ENCODE measurements at regions not wholly inside any gene's neighbourhood (a gene's known extent, or its start where the extent isn't known, plus 50 kb on each side); places are given as distances from the start of the nearest gene placed in this dataset.

- H3K27me3 ChIP-seq (ENCODE audit: low read length), result no peaks in the 10 kb centered on the region
- no peaks in the 10 kb centered on the region for H3K79me2 ChIP-seq (ENCODE audit: low read length)
- H3K4me1 ChIP-seq (ENCODE audit: insufficient read depth, low read length), result peaks cover 30% of the 10 kb centered on the region
- CTCF ChIA-PET, result no interaction called here
- no peaks in the 10 kb centered on the region for H4K20me1 ChIP-seq (ENCODE audit: low read length)
- TF ChIP-seq, protein P1, sequence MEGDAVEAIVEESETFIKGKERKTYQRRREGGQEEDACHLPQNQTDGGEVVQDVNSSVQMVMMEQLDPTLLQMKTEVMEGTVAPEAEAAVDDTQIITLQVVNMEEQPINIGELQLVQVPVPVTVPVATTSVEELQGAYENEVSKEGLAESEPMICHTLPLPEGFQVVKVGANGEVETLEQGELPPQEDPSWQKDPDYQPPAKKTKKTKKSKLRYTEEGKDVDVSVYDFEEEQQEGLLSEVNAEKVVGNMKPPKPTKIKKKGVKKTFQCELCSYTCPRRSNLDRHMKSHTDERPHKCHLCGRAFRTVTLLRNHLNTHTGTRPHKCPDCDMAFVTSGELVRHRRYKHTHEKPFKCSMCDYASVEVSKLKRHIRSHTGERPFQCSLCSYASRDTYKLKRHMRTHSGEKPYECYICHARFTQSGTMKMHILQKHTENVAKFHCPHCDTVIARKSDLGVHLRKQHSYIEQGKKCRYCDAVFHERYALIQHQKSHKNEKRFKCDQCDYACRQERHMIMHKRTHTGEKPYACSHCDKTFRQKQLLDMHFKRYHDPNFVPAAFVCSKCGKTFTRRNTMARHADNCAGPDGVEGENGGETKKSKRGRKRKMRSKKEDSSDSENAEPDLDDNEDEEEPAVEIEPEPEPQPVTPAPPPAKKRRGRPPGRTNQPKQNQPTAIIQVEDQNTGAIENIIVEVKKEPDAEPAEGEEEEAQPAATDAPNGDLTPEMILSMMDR (conservative IDR thresholded peaks at IDR 0.05; ENCODE audit: low read depth, low read length), result no peak
- TF ChIP-seq EZH2phosphoT487 (IDR thresholded peaks at IDR 0.05; ENCODE audit: borderline replicate concordance, low read length) (no peak), EZH2 (IDR thresholded peaks at IDR 0.05; ENCODE audit: low read length, unreplicated experiment) (no peak)
- POLR2A ChIA-PET (ENCODE audit: unreplicated experiment), result no interaction called here
- DNase-seq, result no peak
- no peak overlapping the region for H3K4me2 ChIP-seq (ENCODE audit: low read length)
- ATAC-seq, result no peak
- H3K9me3 ChIP-seq (ENCODE audit: low read length), result no peaks in the 10 kb centered on the region
- H3F3A ChIP-seq (ENCODE audit: low read length, unreplicated experiment), result no peaks in the 10 kb centered on the region
- H3K9me2 ChIP-seq (replicated peaks; ENCODE audit: low read length), result no peaks in the 10 kb centered on the region
- no peak overlapping the region for H3K9ac ChIP-seq (ENCODE audit: low read length)
- H3K4me3 ChIP-seq (ENCODE audit: low read length), result no peak overlapping the region
- intact Hi-C loops (cut with micrococcal nuclease), result no loop called here
- no peaks in the 10 kb centered on the region for H3K36me3 ChIP-seq (ENCODE audit: low read depth, low read length)
- H2AFZ ChIP-seq (ENCODE audit: low read length), result no peak overlapping the region
- no peak overlapping the region for H3K27ac ChIP-seq (ENCODE audit: low read length)
- BruUV-seq (replicated peaks), result no TSS peak
These were observed 399.9 kb upstream of the ADAMTSL1 start for GRCh38 chr9:18074041-18074440.

DNA sequence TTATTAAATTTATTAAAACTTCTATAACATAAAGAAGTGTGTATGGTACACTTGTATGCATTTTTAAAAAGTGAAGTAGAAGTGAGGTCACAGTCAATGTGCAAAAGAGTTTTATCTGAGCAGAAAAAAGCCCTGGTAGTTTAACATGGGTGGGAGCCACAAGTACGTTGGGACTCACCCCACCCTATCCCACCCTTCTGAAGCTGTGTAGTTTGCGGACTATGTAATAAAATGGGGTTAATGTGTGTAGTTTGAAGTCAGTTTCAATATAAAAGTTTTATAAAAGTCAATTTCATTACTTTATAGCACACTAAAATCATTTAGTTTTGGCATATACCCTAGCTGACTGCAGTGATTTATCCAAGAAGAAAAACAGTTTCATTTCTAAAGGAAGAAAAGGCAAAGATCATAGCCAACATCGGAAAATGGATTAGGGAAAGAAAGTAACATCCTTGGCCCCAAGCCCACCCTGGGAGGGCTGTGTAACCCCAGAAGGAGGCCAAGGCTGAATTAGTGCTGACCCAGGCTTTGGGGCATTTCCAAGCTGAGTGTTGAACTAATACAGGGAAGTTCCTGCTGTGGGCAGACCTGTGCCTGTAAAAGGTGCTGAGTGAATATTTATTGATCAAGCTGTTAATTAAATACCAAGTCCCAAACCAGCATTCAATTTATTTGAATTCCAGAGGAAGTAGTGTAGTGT is 398.6 kb upstream of the ADAMTSL1 start:
- no peaks in the 10 kb centered on the region for H3K79me2 ChIP-seq (ENCODE audit: low read length)
- BruUV-seq (replicated peaks), result no TSS peak
- ChIA-PET CTCF (interaction anchor here (0.7 kb wide), 1 partner anchor 553 kb away, joined by 4 read pairs; no protein-coding TSS in a partner anchor), POLR2A (ENCODE audit: unreplicated experiment) (no interaction called here)
- peaks cover 30% of the 10 kb centered on the region for H3K4me1 ChIP-seq (ENCODE audit: insufficient read depth, low read length)
- no peak overlapping the region for H3K9ac ChIP-seq (ENCODE audit: low read length)
- intact Hi-C loops (cut with micrococcal nuclease), result no loop called here
- no peaks in the 10 kb centered on the region for H3K9me3 ChIP-seq (ENCODE audit: low read length)
- no peak overlapping the region for H3K4me3 ChIP-seq (ENCODE audit: low read length)
- no peak overlapping the region for H3K4me2 ChIP-seq (ENCODE audit: low read length)
- DNase-seq, result no peak
- no peaks in the 10 kb centered on the region for H3K27me3 ChIP-seq (ENCODE audit: low read length)
- no peaks in the 10 kb centered on the region for H3F3A ChIP-seq (ENCODE audit: low read length, unreplicated experiment)
- no peak for ATAC-seq
- H4K20me1 ChIP-seq (ENCODE audit: low read length), result no peaks in the 10 kb centered on the region
- H3K9me2 ChIP-seq (replicated peaks; ENCODE audit: low read length), result no peaks in the 10 kb centered on the region
- no peak overlapping the region for H3K27ac ChIP-seq (ENCODE audit: low read length)
- H3K36me3 ChIP-seq (ENCODE audit: low read depth, low read length), result no peaks in the 10 kb centered on the region
- H2AFZ ChIP-seq (ENCODE audit: low read length), result no peak overlapping the region
- TF ChIP-seq EZH2 (IDR thresholded peaks at IDR 0.05; ENCODE audit: low read length, unreplicated experiment), result no peak

GRCh38 chr9:18077941-18078678 is 395.8 kb upstream of the ADAMTSL1 start:
- H3K9me2 ChIP-seq (replicated peaks; ENCODE audit: low read length), result no peaks in the 10 kb centered on the region
- H3K4me2 ChIP-seq (ENCODE audit: low read length), result peak overlapping the region; percentile 71
- no peaks in the 10 kb centered on the region for H3K36me3 ChIP-seq (ENCODE audit: low read depth, low read length)
- ATAC-seq, result peak; percentile 74
- no peaks in the 10 kb centered on the region for H4K20me1 ChIP-seq (ENCODE audit: low read length)
- DNase-seq, result peak; percentile 69
- H3K4me1 ChIP-seq (ENCODE audit: insufficient read depth, low read length), result peaks cover 30% of the 10 kb centered on the region
- CTCF ChIA-PET, result no interaction called here
- peak overlapping the region; percentile 55; the same call in 1 of the 2 replicates for H2AFZ ChIP-seq (ENCODE audit: low read length)
- POLR2A ChIA-PET (ENCODE audit: unreplicated experiment), result interaction anchor here (0.5 kb wide), 1 partner anchor 10 kb away, joined by 3 read pairs; no protein-coding TSS in a partner anchor
- TF ChIP-seq EZH2 (IDR thresholded peaks at IDR 0.05; ENCODE audit: low read length, unreplicated experiment) (no peak), EZH2phosphoT487 (IDR thresholded peaks at IDR 0.05; ENCODE audit: borderline replicate concordance, low read length) (no peak)
- TF ChIP-seq, protein P1 (conservative IDR thresholded peaks at IDR 0.05; ENCODE audit: low read depth, low read length), result no peak
- H3K9ac ChIP-seq (ENCODE audit: low read length), result peak overlapping the region; percentile 46; the same call in 1 of the 2 replicates
- no peaks in the 10 kb centered on the region for H3K79me2 ChIP-seq (ENCODE audit: low read length)
- no peaks in the 10 kb centered on the region for H3K27me3 ChIP-seq (ENCODE audit: low read length)
- H3K27ac ChIP-seq (ENCODE audit: low read length), result peak overlapping the region; percentile 84
- no peaks in the 10 kb centered on the region for H3K9me3 ChIP-seq (ENCODE audit: low read length)
- no peaks in the 10 kb centered on the region for H3F3A ChIP-seq (ENCODE audit: low read length, unreplicated experiment)
- H3K4me3 ChIP-seq (ENCODE audit: low read length), result peak overlapping the region; percentile 47
- no TSS peak for BruUV-seq (replicated peaks)
- intact Hi-C loops (cut with micrococcal nuclease), result no loop called here
